ENCODE measurements at regions not wholly inside any gene's neighbourhood (a gene's known extent, or its start where the extent isn't known, plus 50 kb on each side); places are given as distances from the start of the nearest gene placed in this dataset.
"Not testable (repeated sequence)": the region's sequence is repeated elsewhere in the genome, so short reads cannot be mapped to it uniquely, and the experiment has no call there.

DNA sequence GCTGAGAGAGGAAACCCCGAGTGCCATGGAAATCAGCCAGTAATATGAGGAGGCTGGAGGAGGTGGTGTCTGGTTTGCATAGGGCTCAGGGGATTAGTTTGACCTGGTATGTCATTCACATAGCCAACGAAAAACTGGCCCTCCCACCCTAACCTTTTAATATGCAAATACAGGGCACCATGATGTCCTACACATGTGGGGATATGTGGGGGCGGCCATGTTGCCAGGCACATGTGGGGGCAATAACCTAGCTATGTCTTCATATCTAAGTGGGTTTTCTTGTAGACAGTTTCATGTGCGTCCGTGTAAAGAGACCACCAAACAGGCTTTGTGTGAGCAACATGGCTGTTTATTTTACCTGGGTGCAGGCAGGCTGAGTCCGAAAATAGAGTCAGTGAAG is 110.1 kb downstream of the MOBP start:
- in situ Hi-C loops (cut with MboI; ENCODE audit: low sequenced_read_pairs) (no loop called here), intact Hi-C loops (cut with micrococcal nuclease) (no loop called here), dilution Hi-C loops (cut with HindIII; ENCODE audit: low sequenced_read_pairs, unreplicated experiment) (no loop called here)
- H3K14ac ChIP-seq (replicated peaks; ENCODE audit: low read depth, low read length) = no peak overlapping the region
- WGBS, 2 experiments (ENCODE audit: extremely low coverage in 2 of 2, insufficient read length in 1 of 2) = no CpG with 5 or more reads among the region's 6 CpGs
- H2AK9ac ChIP-seq (replicated peaks; ENCODE audit: low read depth, low read length, poor library complexity) = no peak overlapping the region
- H3K27ac ChIP-seq (ENCODE audit: insufficient read depth, low read length) = no peak overlapping the region
- no peak for DNase-seq
- POLR2A ChIA-PET (ENCODE audit: unreplicated experiment) = no interaction called here
- no peak overlapping the region for H2BK5ac ChIP-seq (ENCODE audit: low read depth, low read length, poor library complexity, severe bottlenecking)
- no peak overlapping the region for H3K18ac ChIP-seq (ENCODE audit: low read depth, low read length)
- no peak overlapping the region for H4K8ac ChIP-seq (ENCODE audit: low read depth in 2 of 2, low read length in 2 of 2)
- no peaks in the 10 kb centered on the region for H4K20me1 ChIP-seq (ENCODE audit: insufficient read depth, low read length)
- no peaks in the 10 kb centered on the region for H3K9me1 ChIP-seq (ENCODE audit: insufficient read depth, low read length)
- no peak overlapping the region for H2BK15ac ChIP-seq (ENCODE audit: low read depth, low read length)
- no peak for TF ChIP-seq NFE2L2 (IDR thresholded peaks at IDR 0.05; ENCODE audit: low read depth, low read length)
- TF ChIP-seq MAFK (IDR thresholded peaks at IDR 0.05; ENCODE audit: low read depth, low read length) = no peak
- TF ChIP-seq RFX5 (IDR thresholded peaks at IDR 0.05; ENCODE audit: low read depth, low read length) = no peak
- TF ChIP-seq, protein P1, sequence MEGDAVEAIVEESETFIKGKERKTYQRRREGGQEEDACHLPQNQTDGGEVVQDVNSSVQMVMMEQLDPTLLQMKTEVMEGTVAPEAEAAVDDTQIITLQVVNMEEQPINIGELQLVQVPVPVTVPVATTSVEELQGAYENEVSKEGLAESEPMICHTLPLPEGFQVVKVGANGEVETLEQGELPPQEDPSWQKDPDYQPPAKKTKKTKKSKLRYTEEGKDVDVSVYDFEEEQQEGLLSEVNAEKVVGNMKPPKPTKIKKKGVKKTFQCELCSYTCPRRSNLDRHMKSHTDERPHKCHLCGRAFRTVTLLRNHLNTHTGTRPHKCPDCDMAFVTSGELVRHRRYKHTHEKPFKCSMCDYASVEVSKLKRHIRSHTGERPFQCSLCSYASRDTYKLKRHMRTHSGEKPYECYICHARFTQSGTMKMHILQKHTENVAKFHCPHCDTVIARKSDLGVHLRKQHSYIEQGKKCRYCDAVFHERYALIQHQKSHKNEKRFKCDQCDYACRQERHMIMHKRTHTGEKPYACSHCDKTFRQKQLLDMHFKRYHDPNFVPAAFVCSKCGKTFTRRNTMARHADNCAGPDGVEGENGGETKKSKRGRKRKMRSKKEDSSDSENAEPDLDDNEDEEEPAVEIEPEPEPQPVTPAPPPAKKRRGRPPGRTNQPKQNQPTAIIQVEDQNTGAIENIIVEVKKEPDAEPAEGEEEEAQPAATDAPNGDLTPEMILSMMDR (conservative IDR thresholded peaks at IDR 0.05; ENCODE audit: low read depth, low read length) = no peak
- no peak for TF ChIP-seq MXI1 (IDR thresholded peaks at IDR 0.05; ENCODE audit: borderline replicate concordance, low read depth, low read length)
- no peak overlapping the region for H4K91ac ChIP-seq (ENCODE audit: insufficient read depth, low read depth, low read length)
- H3K4me1 ChIP-seq (ENCODE audit: control insufficient read depth, insufficient read depth, low read length) = no peaks in the 10 kb centered on the region
- H3K23ac ChIP-seq (ENCODE audit: low read depth, low read length) = no peak overlapping the region
- H3K4ac ChIP-seq (ENCODE audit: low read depth, low read length) = no peak overlapping the region
- no peak overlapping the region for H3K56ac ChIP-seq (ENCODE audit: extremely low read depth, insufficient read depth, low read length)
- no TSS peak for BruUV-seq (replicated peaks)
- no peak overlapping the region for H2AK5ac ChIP-seq (ENCODE audit: low read depth, low read length)
- H2AFZ ChIP-seq (replicated peaks; ENCODE audit: low read length, poor library complexity) = no peak overlapping the region
- H4K5ac ChIP-seq (ENCODE audit: low read depth, low read length) = no peak overlapping the region
- H2BK20ac ChIP-seq (ENCODE audit: low read depth, low read length) = no peak overlapping the region
- no peak overlapping the region for H3K4me3 ChIP-seq (ENCODE audit: insufficient read depth, low read depth, low read length)
- no peak overlapping the region for H3K4me2 ChIP-seq (ENCODE audit: low read depth, low read length)
- H3K79me1 ChIP-seq (ENCODE audit: low read depth in 1 of 2, low read length in 2 of 2) = no peaks in the 10 kb centered on the region
- no peaks in the 10 kb centered on the region for H3K27me3 ChIP-seq (ENCODE audit: control insufficient read depth, insufficient read depth, low read length)
- no peak overlapping the region for H3K9ac ChIP-seq (ENCODE audit: low read depth, low read length)
- H3K36me3 ChIP-seq (ENCODE audit: control insufficient read depth, insufficient read depth, low read length) = no peaks in the 10 kb centered on the region
- no peaks in the 10 kb centered on the region for H3K9me3 ChIP-seq (ENCODE audit: control insufficient read depth, insufficient read depth, low read length)
- no peak overlapping the region for H2BK120ac ChIP-seq (ENCODE audit: low read depth, low read length)
- ATAC-seq (ENCODE audit: low read depth) = no peak
- CTCF ChIA-PET = no interaction called here

DNA sequence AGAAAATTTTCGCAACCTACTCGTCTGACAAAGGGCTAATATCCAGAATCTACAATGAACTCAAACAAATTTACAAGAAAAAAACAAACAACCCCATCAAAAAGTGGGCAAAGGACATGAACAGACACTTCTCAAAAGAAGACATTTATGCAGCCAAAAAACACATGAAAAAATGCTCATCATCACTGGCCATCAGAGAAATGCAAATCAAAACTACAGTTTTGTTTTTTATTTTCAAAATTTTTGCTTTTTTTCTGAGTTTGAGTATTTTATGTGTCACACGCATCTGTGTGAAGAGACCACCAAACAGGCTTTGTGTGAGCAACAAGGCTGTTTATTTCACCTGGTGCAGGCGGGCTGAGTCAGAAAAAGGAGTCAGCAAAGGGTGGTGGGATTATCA is 118.7 kb downstream of the MOBP start:
- POLR2A ChIA-PET (ENCODE audit: unreplicated experiment); DNase-seq; BruUV-seq (replicated peaks); H2BK15ac ChIP-seq (ENCODE audit: low read depth, low read length); H3K56ac ChIP-seq (ENCODE audit: extremely low read depth, insufficient read depth, low read length); H3K79me1 ChIP-seq (ENCODE audit: low read depth in 1 of 2, low read length in 2 of 2); H3K9me1 ChIP-seq (ENCODE audit: insufficient read depth, low read length); H3K14ac ChIP-seq (replicated peaks; ENCODE audit: low read depth, low read length); H2AFZ ChIP-seq (replicated peaks; ENCODE audit: low read length, poor library complexity); H2AK5ac ChIP-seq (ENCODE audit: low read depth, low read length); in situ Hi-C loops (cut with MboI; ENCODE audit: low sequenced_read_pairs); H4K20me1 ChIP-seq (ENCODE audit: insufficient read depth, low read length); H3K18ac ChIP-seq (ENCODE audit: low read depth, low read length); H3K27ac ChIP-seq (ENCODE audit: insufficient read depth, low read length); H3K9me3 ChIP-seq (ENCODE audit: control insufficient read depth, insufficient read depth, low read length); H4K91ac ChIP-seq (ENCODE audit: insufficient read depth, low read depth, low read length); H2BK20ac ChIP-seq (ENCODE audit: low read depth, low read length); ATAC-seq (ENCODE audit: low read depth); H2BK120ac ChIP-seq (ENCODE audit: low read depth, low read length); H2BK5ac ChIP-seq (ENCODE audit: low read depth, low read length, poor library complexity, severe bottlenecking); H3K4me2 ChIP-seq (ENCODE audit: low read depth, low read length); H3K4me3 ChIP-seq (ENCODE audit: insufficient read depth, low read depth, low read length); CTCF ChIA-PET; H3K27me3 ChIP-seq (ENCODE audit: control insufficient read depth, insufficient read depth, low read length); H3K9ac ChIP-seq (ENCODE audit: low read depth, low read length); H3K4ac ChIP-seq (ENCODE audit: low read depth, low read length); H2AK9ac ChIP-seq (replicated peaks; ENCODE audit: low read depth, low read length, poor library complexity); H3K23ac ChIP-seq (ENCODE audit: low read depth, low read length); dilution Hi-C loops (cut with HindIII; ENCODE audit: low sequenced_read_pairs, unreplicated experiment); intact Hi-C loops (cut with micrococcal nuclease); H4K5ac ChIP-seq (ENCODE audit: low read depth, low read length); H3K4me1 ChIP-seq (ENCODE audit: control insufficient read depth, insufficient read depth, low read length); H3K36me3 ChIP-seq (ENCODE audit: control insufficient read depth, insufficient read depth, low read length); H4K8ac ChIP-seq (ENCODE audit: low read depth in 2 of 2, low read length in 2 of 2): not testable (repeated sequence)
- no CpG with 5 or more reads among the region's 4 CpGs for WGBS, 2 experiments (ENCODE audit: extremely low coverage in 2 of 2, insufficient read length in 1 of 2)

All from IMR-90 (cell line).